Adrenal gland (tissue), 5 donors: ENCODE measurements at regions not wholly inside any gene's neighbourhood (a gene's known extent, or its start where the extent isn't known, plus 50 kb on each side); places are given as distances from the start of the nearest gene placed in this dataset.

Source experiments
- CTCF ChIP-seq, 6 experiments: fragments of 450-650 bp in 4 of 6; fragments of 200-600 bp in 2 of 6; sonication (generic) in 1 of 6; IDR thresholded peaks; 1 replicate in 5 of 6; 2 replicates in 1 of 6; pipeline versions ENCODE4 v1.5.1 to v1.8.0; 2016 to 2021; ENCODE audit warnings: antibody characterized with exemption in 6 of 6, mild to moderate bottlenecking in 2 of 6, moderate library complexity in 1 of 6
- POLR2A ChIP-seq, 2 donors: fragments of 450-650 bp; IDR thresholded peaks; one replicate each; pipeline ENCODE4 v1.6.1; 2017; ENCODE audit warnings: antibody characterized with exemption in 2 of 2, mild to moderate bottlenecking in 2 of 2, moderate library complexity in 1 of 2
- donor health status: DM: no; HTN: no; CAD: no.

- TF ChIP-seq CTCF (IDR thresholded peaks at IDR 0.05) (no peak), POLR2A (IDR thresholded peaks at IDR 0.05) (no peak)
These were observed 111.9 kb upstream of the DTNA start for GRCh38 chr18:34598120-34598635.
